ENCODE measurements at regions not wholly inside any gene's neighbourhood (a gene's known extent, or its start where the extent isn't known, plus 50 kb on each side); places are given as distances from the start of the nearest gene placed in this dataset.
"Not testable (repeated sequence)": the region's sequence is repeated elsewhere in the genome, so short reads cannot be mapped to it uniquely, and the experiment has no call there.

DNA sequence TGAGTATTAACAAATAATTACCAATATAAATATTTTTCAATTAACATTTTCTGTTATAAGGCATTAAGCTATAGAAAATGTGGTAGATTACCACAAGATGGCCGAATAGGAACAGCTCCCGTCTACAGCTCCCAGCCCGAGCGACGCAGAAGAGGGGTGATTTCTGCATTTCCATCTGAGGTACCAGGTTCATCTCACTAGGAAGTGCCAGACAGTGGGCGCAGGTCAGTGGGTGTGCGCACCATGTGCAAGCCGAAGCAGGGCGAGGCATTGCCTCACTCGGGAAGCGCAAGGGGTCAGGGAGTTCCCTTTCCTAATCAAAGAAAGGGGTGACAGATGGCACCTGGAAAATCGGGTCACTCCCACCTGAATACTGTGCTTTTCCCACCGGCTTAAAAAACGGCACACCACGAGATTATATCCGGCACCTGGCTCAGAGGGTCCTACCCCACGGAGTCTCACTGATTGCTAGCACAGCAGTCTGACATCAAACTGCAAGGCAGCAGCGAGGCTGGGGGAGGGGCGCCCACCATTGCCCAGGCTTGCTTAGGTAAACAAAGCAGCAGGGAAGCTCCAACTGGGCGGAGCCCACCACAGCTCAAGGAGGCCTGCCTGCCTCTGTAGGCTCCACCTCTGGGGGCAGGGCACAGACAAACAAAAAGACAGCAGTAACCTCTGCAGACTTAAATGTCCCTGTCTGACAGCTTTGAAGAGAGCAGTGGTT, 808.4 kb downstream of the FSCB start:
- H3K9me3 ChIP-seq (replicated peaks; ENCODE audit: control insufficient read depth, insufficient read depth, low read length); H3K27ac ChIP-seq (ENCODE audit: insufficient read depth, low read depth, low read length); H3K4me2 ChIP-seq (ENCODE audit: insufficient read depth, low read length); H3K4me1 ChIP-seq (ENCODE audit: control insufficient read depth, extremely low read depth, insufficient read depth, low read length); H3K79me2 ChIP-seq (ENCODE audit: control insufficient read depth, insufficient read depth, low read length); H3K4me3 ChIP-seq (replicated peaks in 1 of 3; ENCODE audit: insufficient read depth in 1 of 3, low read depth in 1 of 3, low read length in 3 of 3); DNase-seq (ENCODE audit: low read depth, low spot score); CTCF ChIA-PET; H3K9ac ChIP-seq (replicated peaks; ENCODE audit: extremely low read depth, insufficient read depth, low read length); BruUV-seq (replicated peaks); H3K27me3 ChIP-seq (ENCODE audit: control insufficient read depth in 2 of 2, insufficient read depth in 2 of 2, low read length in 2 of 2); H3K36me3 ChIP-seq (ENCODE audit: control insufficient read depth in 2 of 2, extremely low read depth in 1 of 2, insufficient read depth in 2 of 2, low read length in 2 of 2); H3K9me1 ChIP-seq (replicated peaks; ENCODE audit: control insufficient read depth, extremely low read depth, insufficient read depth, low read length); POLR2A ChIA-PET; FAIRE-seq; H2AFZ ChIP-seq (ENCODE audit: low read depth, low read length); dilution Hi-C loops (cut with MboI; ENCODE audit: extremely low pct_ligation_motif_present, low sequenced_read_pairs); intact Hi-C loops (cut with micrococcal nuclease); H4K20me1 ChIP-seq (replicated peaks; ENCODE audit: control insufficient read depth, extremely low read depth, insufficient read depth, low read length): not testable (repeated sequence)

DNA sequence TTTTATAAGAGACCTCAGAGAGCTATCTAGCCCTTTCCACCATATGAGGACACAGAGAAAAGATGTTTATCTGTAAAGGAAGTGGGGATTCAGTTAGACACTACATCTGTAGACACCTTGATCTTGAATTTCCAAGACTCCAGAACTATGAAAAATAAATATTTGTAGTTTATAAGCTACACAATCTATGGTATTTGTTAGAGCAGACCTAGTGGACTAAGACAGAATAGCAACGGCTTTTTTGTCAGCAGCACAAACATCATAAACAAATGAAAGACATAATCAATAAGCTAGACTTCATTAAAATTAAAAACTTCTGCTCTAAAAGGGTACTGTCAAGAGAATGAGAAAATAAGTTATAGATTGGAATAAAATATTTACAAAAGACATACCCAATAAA, 810.1 kb downstream of the FSCB start:
- no peaks in the 10 kb centered on the region for H3K79me2 ChIP-seq (ENCODE audit: control insufficient read depth, insufficient read depth, low read length)
- ChIA-PET POLR2A (no interaction called here), CTCF (no interaction called here)
- BruUV-seq (replicated peaks) = no TSS peak
- no peak overlapping the region for H3K9ac ChIP-seq (replicated peaks; ENCODE audit: extremely low read depth, insufficient read depth, low read length)
- no peaks in the 10 kb centered on the region for H3K9me1 ChIP-seq (replicated peaks; ENCODE audit: control insufficient read depth, extremely low read depth, insufficient read depth, low read length)
- no peak overlapping the region for H3K4me2 ChIP-seq (ENCODE audit: insufficient read depth, low read length)
- DNase-seq (ENCODE audit: low read depth, low spot score) = no peak
- H2AFZ ChIP-seq (ENCODE audit: low read depth, low read length) = no peak overlapping the region
- no peaks in the 10 kb centered on the region for H4K20me1 ChIP-seq (replicated peaks; ENCODE audit: control insufficient read depth, extremely low read depth, insufficient read depth, low read length)
- H3K27ac ChIP-seq (ENCODE audit: insufficient read depth, low read depth, low read length) = no peak overlapping the region
- H3K9me3 ChIP-seq (replicated peaks; ENCODE audit: control insufficient read depth, insufficient read depth, low read length) = no peaks in the 10 kb centered on the region
- intact Hi-C loops (cut with micrococcal nuclease) = no loop called here
- dilution Hi-C loops (cut with MboI; ENCODE audit: extremely low pct_ligation_motif_present, low sequenced_read_pairs) = no loop called here
- FAIRE-seq = no peak
- TF ChIP-seq FOS (IDR thresholded peaks at IDR 0.05; ENCODE audit: borderline replicate concordance, insufficient read depth, low read length) = no peak
- no peak for TF ChIP-seq GATA2 (IDR thresholded peaks at IDR 0.05; ENCODE audit: insufficient read depth, insufficient read length, low read depth, low read length)
- TF ChIP-seq POLR2AphosphoS5 (IDR thresholded peaks at IDR 0.05; ENCODE audit: insufficient read depth, low read depth, low read length) = no peak
- TF ChIP-seq, protein P1, sequence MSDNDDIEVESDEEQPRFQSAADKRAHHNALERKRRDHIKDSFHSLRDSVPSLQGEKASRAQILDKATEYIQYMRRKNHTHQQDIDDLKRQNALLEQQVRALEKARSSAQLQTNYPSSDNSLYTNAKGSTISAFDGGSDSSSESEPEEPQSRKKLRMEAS (IDR thresholded peaks at IDR 0.05; ENCODE audit: insufficient read depth, insufficient read length) = no peak
- TF ChIP-seq JUN (IDR thresholded peaks at IDR 0.05; ENCODE audit: borderline replicate concordance, insufficient read depth, insufficient read length, low read depth) = no peak
- TF ChIP-seq, protein P2, sequence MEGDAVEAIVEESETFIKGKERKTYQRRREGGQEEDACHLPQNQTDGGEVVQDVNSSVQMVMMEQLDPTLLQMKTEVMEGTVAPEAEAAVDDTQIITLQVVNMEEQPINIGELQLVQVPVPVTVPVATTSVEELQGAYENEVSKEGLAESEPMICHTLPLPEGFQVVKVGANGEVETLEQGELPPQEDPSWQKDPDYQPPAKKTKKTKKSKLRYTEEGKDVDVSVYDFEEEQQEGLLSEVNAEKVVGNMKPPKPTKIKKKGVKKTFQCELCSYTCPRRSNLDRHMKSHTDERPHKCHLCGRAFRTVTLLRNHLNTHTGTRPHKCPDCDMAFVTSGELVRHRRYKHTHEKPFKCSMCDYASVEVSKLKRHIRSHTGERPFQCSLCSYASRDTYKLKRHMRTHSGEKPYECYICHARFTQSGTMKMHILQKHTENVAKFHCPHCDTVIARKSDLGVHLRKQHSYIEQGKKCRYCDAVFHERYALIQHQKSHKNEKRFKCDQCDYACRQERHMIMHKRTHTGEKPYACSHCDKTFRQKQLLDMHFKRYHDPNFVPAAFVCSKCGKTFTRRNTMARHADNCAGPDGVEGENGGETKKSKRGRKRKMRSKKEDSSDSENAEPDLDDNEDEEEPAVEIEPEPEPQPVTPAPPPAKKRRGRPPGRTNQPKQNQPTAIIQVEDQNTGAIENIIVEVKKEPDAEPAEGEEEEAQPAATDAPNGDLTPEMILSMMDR (IDR thresholded peaks at IDR 0.05; ENCODE audit: extremely low read depth in 1 of 2, insufficient read depth in 1 of 2, low read depth in 1 of 2, low read length in 2 of 2) = no peak
- TF ChIP-seq MYC (IDR thresholded peaks at IDR 0.05; ENCODE audit: low read depth, low read length) = no peak
- TF ChIP-seq POLR2A (IDR thresholded peaks at IDR 0.05; ENCODE audit: low read depth, low read length) = no peak
- no peak for TF ChIP-seq EZH2 (IDR thresholded peaks at IDR 0.05; ENCODE audit: borderline replicate concordance, low read depth, low read length, severe bottlenecking)
- H3K4me3 ChIP-seq (replicated peaks in 1 of 3; ENCODE audit: insufficient read depth in 1 of 3, low read depth in 1 of 3, low read length in 3 of 3) = no peak overlapping the region
- no peaks in the 10 kb centered on the region for H3K4me1 ChIP-seq (ENCODE audit: control insufficient read depth, extremely low read depth, insufficient read depth, low read length)
- H3K27me3 ChIP-seq (ENCODE audit: control insufficient read depth in 2 of 2, insufficient read depth in 2 of 2, low read length in 2 of 2) = no peaks in the 10 kb centered on the region
- no peaks in the 10 kb centered on the region for H3K36me3 ChIP-seq (ENCODE audit: control insufficient read depth in 2 of 2, extremely low read depth in 1 of 2, insufficient read depth in 2 of 2, low read length in 2 of 2)

All from endothelial cell of umbilical vein (primary cell).